Activated naive CD8-positive, alpha-beta T cell (primary cell): ENCODE measurements at regions not wholly inside any gene's neighbourhood (a gene's known extent, or its start where the extent isn't known, plus 50 kb on each side); places are given as distances from the start of the nearest gene placed in this dataset.

Source experiments
- H3K27ac Mint-ChIP-seq: one replicate; pipeline ENCODE4 v1.8.0; 2021; ENCODE audit warnings: mixed read lengths
- H3K27me3 Mint-ChIP-seq: one replicate; pipeline ENCODE4 v1.8.0; 2021; ENCODE audit warnings: mixed read lengths
- H3K36me3 Mint-ChIP-seq: one replicate; pipeline ENCODE4 v1.8.0; 2021; ENCODE audit warnings: mixed read lengths
- H3K4me1 Mint-ChIP-seq: one replicate; pipeline ENCODE4 v1.8.0; 2021; ENCODE audit warnings: low read depth, mixed read lengths
- H3K4me3 Mint-ChIP-seq: one replicate; pipeline ENCODE4 v1.8.0; 2021; ENCODE audit warnings: mild to moderate bottlenecking, mixed read lengths
- H3K9me3 Mint-ChIP-seq: one replicate; pipeline ENCODE4 v1.8.0; 2021; ENCODE audit warnings: low read depth, mixed read lengths

- Mint-ChIP-seq H3K36me3 (no peaks in the 10 kb centered on the region), H3K4me3 (no peak overlapping the region), H3K27ac (no peak overlapping the region), H3K9me3 (no peaks in the 10 kb centered on the region), H3K27me3 (peaks cover 8% of the 10 kb centered on the region), H3K4me1 (no peaks in the 10 kb centered on the region)
Measured at GRCh38 chr5:3654515-3654914, 58.9 kb downstream of the IRX1 start.

GRCh38 chr5:3656803-3657202 is 61.2 kb downstream of the IRX1 start:
- Mint-ChIP-seq H3K27ac (no peak overlapping the region), H3K9me3 (no peaks in the 10 kb centered on the region), H3K4me3 (no peak overlapping the region), H3K4me1 (no peaks in the 10 kb centered on the region), H3K36me3 (no peaks in the 10 kb centered on the region), H3K27me3 (peaks cover 6% of the 10 kb centered on the region)

GRCh38 chr5:3657364-3658022 is 61.9 kb downstream of the IRX1 start:
- Mint-ChIP-seq H3K27ac (no peak overlapping the region), H3K4me3 (no peak overlapping the region), H3K36me3 (no peaks in the 10 kb centered on the region), H3K9me3 (no peaks in the 10 kb centered on the region), H3K27me3 (peaks cover 3% of the 10 kb centered on the region), H3K4me1 (no peaks in the 10 kb centered on the region)

GRCh38 chr5:3658929-3659328 is 63.3 kb downstream of the IRX1 start:
- Mint-ChIP-seq H3K4me1 (no peaks in the 10 kb centered on the region), H3K27me3 (peaks cover 3% of the 10 kb centered on the region), H3K27ac (no peak overlapping the region), H3K9me3 (no peaks in the 10 kb centered on the region), H3K4me3 (no peak overlapping the region), H3K36me3 (no peaks in the 10 kb centered on the region)

- Mint-ChIP-seq H3K36me3 (no peaks in the 10 kb centered on the region), H3K27ac (no peak overlapping the region), H3K9me3 (no peaks in the 10 kb centered on the region), H3K4me1 (no peaks in the 10 kb centered on the region), H3K27me3 (peaks cover 3% of the 10 kb centered on the region), H3K4me3 (no peak overlapping the region)
Measured at GRCh38 chr5:3659907-3660306, 64.3 kb downstream of the IRX1 start.

- no peak overlapping the region for H3K4me3 Mint-ChIP-seq
- no peaks in the 10 kb centered on the region for H3K4me1 Mint-ChIP-seq
- H3K9me3 Mint-ChIP-seq = no peaks in the 10 kb centered on the region
- H3K27ac Mint-ChIP-seq = no peak overlapping the region
- peaks cover 3% of the 10 kb centered on the region for H3K27me3 Mint-ChIP-seq
- H3K36me3 Mint-ChIP-seq = no peaks in the 10 kb centered on the region
Measured at GRCh38 chr5:3660630-3661029, 65.0 kb downstream of the IRX1 start.

GRCh38 chr5:3661755-3662296 is 66.2 kb downstream of the IRX1 start:
- Mint-ChIP-seq H3K27ac (no peak overlapping the region), H3K9me3 (no peaks in the 10 kb centered on the region), H3K36me3 (no peaks in the 10 kb centered on the region), H3K27me3 (peaks cover 3% of the 10 kb centered on the region), H3K4me3 (no peak overlapping the region), H3K4me1 (no peaks in the 10 kb centered on the region)

- Mint-ChIP-seq H3K4me1 (no peaks in the 10 kb centered on the region), H3K36me3 (no peaks in the 10 kb centered on the region), H3K9me3 (no peaks in the 10 kb centered on the region), H3K27ac (no peak overlapping the region), H3K4me3 (no peak overlapping the region), H3K27me3 (no peaks in the 10 kb centered on the region)
Measured at GRCh38 chr5:3662344-3662743, 66.7 kb downstream of the IRX1 start.

- peaks cover 5% of the 10 kb centered on the region for H3K27me3 Mint-ChIP-seq
- H3K36me3 Mint-ChIP-seq = no peaks in the 10 kb centered on the region
- peaks cover 5% of the 10 kb centered on the region for H3K9me3 Mint-ChIP-seq
- no peak overlapping the region for H3K4me3 Mint-ChIP-seq
- H3K4me1 Mint-ChIP-seq = no peaks in the 10 kb centered on the region
- no peak overlapping the region for H3K27ac Mint-ChIP-seq
Measured at GRCh38 chr5:3671337-3671736, 75.7 kb downstream of the IRX1 start.

- Mint-ChIP-seq H3K4me1 (no peaks in the 10 kb centered on the region), H3K9me3 (no peaks in the 10 kb centered on the region), H3K27ac (no peak overlapping the region), H3K36me3 (no peaks in the 10 kb centered on the region), H3K4me3 (no peak overlapping the region), H3K27me3 (no peaks in the 10 kb centered on the region)
Measured at GRCh38 chr5:3678801-3679200, 83.2 kb downstream of the IRX1 start.

GRCh38 chr5:3680821-3681220 is 85.2 kb downstream of the IRX1 start:
- Mint-ChIP-seq H3K9me3 (no peaks in the 10 kb centered on the region), H3K4me3 (no peak overlapping the region), H3K27ac (no peak overlapping the region), H3K27me3 (no peaks in the 10 kb centered on the region), H3K4me1 (no peaks in the 10 kb centered on the region), H3K36me3 (no peaks in the 10 kb centered on the region)

- H3K9me3 Mint-ChIP-seq = no peaks in the 10 kb centered on the region
- no peaks in the 10 kb centered on the region for H3K27me3 Mint-ChIP-seq
- no peak overlapping the region for H3K27ac Mint-ChIP-seq
- no peak overlapping the region for H3K4me3 Mint-ChIP-seq
- H3K4me1 Mint-ChIP-seq = no peaks in the 10 kb centered on the region
- no peaks in the 10 kb centered on the region for H3K36me3 Mint-ChIP-seq
Measured at GRCh38 chr5:3684118-3684517, 88.5 kb downstream of the IRX1 start.

- Mint-ChIP-seq H3K27me3 (no peaks in the 10 kb centered on the region), H3K36me3 (no peaks in the 10 kb centered on the region), H3K27ac (no peak overlapping the region), H3K9me3 (no peaks in the 10 kb centered on the region), H3K4me3 (no peak overlapping the region), H3K4me1 (no peaks in the 10 kb centered on the region)
Measured at GRCh38 chr5:3684771-3685354, 89.2 kb downstream of the IRX1 start.

GRCh38 chr5:3694819-3695218 is 99.2 kb downstream of the IRX1 start:
- H3K4me1 Mint-ChIP-seq = no peaks in the 10 kb centered on the region
- no peaks in the 10 kb centered on the region for H3K36me3 Mint-ChIP-seq
- no peaks in the 10 kb centered on the region for H3K9me3 Mint-ChIP-seq
- no peaks in the 10 kb centered on the region for H3K27me3 Mint-ChIP-seq
- no peak overlapping the region for H3K27ac Mint-ChIP-seq
- no peak overlapping the region for H3K4me3 Mint-ChIP-seq

GRCh38 chr5:3695818-3696217 is 100.2 kb downstream of the IRX1 start:
- Mint-ChIP-seq H3K9me3 (no peaks in the 10 kb centered on the region), H3K27ac (no peak overlapping the region), H3K36me3 (no peaks in the 10 kb centered on the region), H3K4me3 (no peak overlapping the region), H3K27me3 (no peaks in the 10 kb centered on the region), H3K4me1 (no peaks in the 10 kb centered on the region)

- H3K27ac Mint-ChIP-seq = no peak overlapping the region
- no peaks in the 10 kb centered on the region for H3K9me3 Mint-ChIP-seq
- no peak overlapping the region for H3K4me3 Mint-ChIP-seq
- peaks cover 3% of the 10 kb centered on the region for H3K4me1 Mint-ChIP-seq
- H3K36me3 Mint-ChIP-seq = no peaks in the 10 kb centered on the region
- H3K27me3 Mint-ChIP-seq = no peaks in the 10 kb centered on the region
Measured at GRCh38 chr5:3698412-3698811, 102.8 kb downstream of the IRX1 start.
